Type B pancreatic cell (in vitro differentiated cells): ENCODE measurements at regions not wholly inside any gene's neighbourhood (a gene's known extent, or its start where the extent isn't known, plus 50 kb on each side); places are given as distances from the start of the nearest gene placed in this dataset.

ENCODE experiments used
- DNase-seq: peaks from one replicate; pipeline ENCODE4 v3.0.0; 2021; ENCODE audit warnings: mixed read lengths; ENCODE audit not compliant: unreplicated experiment; ENCODE audit errors: extremely low spot score
- H3K27ac Mint-ChIP-seq: 2 replicates; pipeline ENCODE4 v1.8.0; 2021; ENCODE audit warnings: mild to moderate bottlenecking, mixed read lengths
- H3K27me3 Mint-ChIP-seq: 2 replicates; pipeline ENCODE4 v1.8.0; 2021; ENCODE audit warnings: mixed read lengths
- H3K36me3 Mint-ChIP-seq: 2 replicates; pipeline ENCODE4 v1.8.0; 2021; ENCODE audit warnings: mixed read lengths
- H3K4me1 Mint-ChIP-seq: one replicate; pipeline ENCODE4 v1.8.0; 2021; ENCODE audit warnings: mixed read lengths; ENCODE audit not compliant: unreplicated experiment
- H3K4me3 Mint-ChIP-seq: 2 replicates; pipeline ENCODE4 v1.8.0; 2021; ENCODE audit warnings: mild to moderate bottlenecking, mixed read lengths
- H3K9me3 Mint-ChIP-seq: 2 replicates; pipeline ENCODE4 v1.8.0; 2021; ENCODE audit warnings: mixed read lengths
- CTCF ChIP-seq: fragments of 200-600 bp; sonication (generic); conservative IDR thresholded peaks from 2 replicates; pipeline ENCODE4 v1.5.0; 2021; ENCODE audit warnings: antibody characterized with exemption, mild to moderate bottlenecking

- H3K27me3 Mint-ChIP-seq, result no peaks in the 10 kb centered on the region
- DNase-seq, result no peak
- H3K9me3 Mint-ChIP-seq, result no peaks in the 10 kb centered on the region
- H3K4me1 Mint-ChIP-seq, result peaks cover 5% of the 10 kb centered on the region
- TF ChIP-seq CTCF, result no peak
- H3K27ac Mint-ChIP-seq, result no peak overlapping the region
- H3K4me3 Mint-ChIP-seq, result no peak overlapping the region
- no peaks in the 10 kb centered on the region for H3K36me3 Mint-ChIP-seq
These were observed 108.1 kb upstream of the FBXL7 start for GRCh38 chr5:15391704-15392397.

DNA sequence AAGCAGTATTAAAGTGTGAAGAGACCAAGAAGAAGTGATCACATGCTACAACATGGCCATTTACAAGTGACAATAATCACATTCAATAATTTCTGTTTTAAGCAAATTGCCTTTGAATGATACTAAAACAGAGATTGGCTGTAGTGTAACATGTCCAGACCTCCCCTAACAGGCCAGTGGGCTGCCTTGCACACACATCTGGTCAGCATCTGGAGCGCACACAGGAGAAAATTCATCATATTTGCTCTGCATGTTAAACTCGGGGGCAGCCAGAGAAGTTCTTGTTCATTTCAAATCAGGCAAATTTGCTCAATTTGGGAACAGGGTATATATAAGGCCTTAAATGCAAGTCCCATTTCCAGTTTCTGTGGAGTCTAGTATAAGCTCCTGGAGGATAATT is 111.1 kb upstream of the FBXL7 start:
- H3K36me3 Mint-ChIP-seq, result no peaks in the 10 kb centered on the region
- DNase-seq, result no peak
- TF ChIP-seq CTCF, result no peak
- H3K9me3 Mint-ChIP-seq, result no peaks in the 10 kb centered on the region
- no peak overlapping the region for H3K27ac Mint-ChIP-seq
- H3K4me3 Mint-ChIP-seq, result no peak overlapping the region
- peaks cover 5% of the 10 kb centered on the region for H3K4me1 Mint-ChIP-seq
- no peaks in the 10 kb centered on the region for H3K27me3 Mint-ChIP-seq

DNA sequence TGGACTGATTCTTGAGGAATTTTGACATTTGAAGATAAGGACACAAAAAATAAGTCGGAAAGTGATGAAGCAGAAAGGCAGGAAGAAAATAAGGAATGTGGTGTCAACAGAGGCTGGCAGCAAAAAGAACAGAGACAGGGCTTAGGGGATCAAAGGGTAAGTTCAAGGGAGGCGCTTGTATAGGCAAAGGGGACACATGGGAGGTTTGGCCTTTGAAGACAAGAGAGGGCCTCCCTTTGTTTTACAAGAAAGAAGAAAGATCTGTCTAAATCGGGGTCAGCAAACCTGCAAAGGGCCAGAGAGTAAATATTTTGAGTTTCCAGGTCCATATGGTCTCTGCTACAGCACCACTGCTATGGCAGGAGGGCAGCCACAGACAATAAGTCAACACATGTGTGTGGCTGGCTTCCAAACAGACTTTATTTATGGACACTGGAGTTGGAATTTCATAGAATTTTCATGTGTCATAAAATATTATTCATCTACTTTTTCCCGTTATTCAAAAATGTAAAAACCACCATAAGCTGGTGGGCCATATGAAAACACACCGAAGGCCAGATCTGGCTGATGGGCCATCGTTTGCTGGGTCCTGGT is 112.0 kb upstream of the FBXL7 start:
- no peaks in the 10 kb centered on the region for H3K27me3 Mint-ChIP-seq
- no peak overlapping the region for H3K4me3 Mint-ChIP-seq

DNA sequence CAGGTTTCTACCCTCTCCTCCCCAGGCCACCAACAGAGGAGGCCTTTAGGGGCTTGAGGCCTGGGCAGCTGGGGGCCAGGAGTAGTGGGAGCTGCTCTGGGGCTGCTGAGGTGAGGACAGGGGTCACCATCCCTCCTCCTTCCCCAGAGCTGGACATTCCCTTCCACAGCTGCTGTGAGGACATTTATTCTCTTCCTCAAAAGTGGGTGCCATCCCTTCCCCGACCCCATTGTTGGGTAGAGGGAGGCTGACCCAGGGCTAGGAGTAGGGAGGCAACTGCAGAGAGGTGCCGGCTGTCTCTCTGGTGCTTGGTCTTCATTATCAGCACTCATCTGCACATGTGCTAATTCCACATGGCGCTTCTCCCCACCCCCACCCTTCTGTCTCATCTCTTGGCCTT is 113.9 kb upstream of the FBXL7 start:
- Mint-ChIP-seq H3K27ac (no peak overlapping the region), H3K4me1 (peaks cover 5% of the 10 kb centered on the region), H3K27me3 (no peaks in the 10 kb centered on the region), H3K9me3 (no peaks in the 10 kb centered on the region), H3K36me3 (no peaks in the 10 kb centered on the region), H3K4me3 (no peak overlapping the region)
- no peak for TF ChIP-seq CTCF
- no peak for DNase-seq

More for the DNA sequence above, 112.0 kb upstream of the FBXL7 start:
- no peaks in the 10 kb centered on the region for H3K36me3 Mint-ChIP-seq
- no peak for TF ChIP-seq CTCF
- H3K9me3 Mint-ChIP-seq, result no peaks in the 10 kb centered on the region
- DNase-seq, result no peak
- H3K27ac Mint-ChIP-seq, result no peak overlapping the region
- H3K4me1 Mint-ChIP-seq, result peaks cover 5% of the 10 kb centered on the region

GRCh38 chr5:15385553-15385952 is 114.4 kb upstream of the FBXL7 start:
- H3K9me3 Mint-ChIP-seq, result no peaks in the 10 kb centered on the region
- DNase-seq, result no peak
- no peak overlapping the region for H3K4me3 Mint-ChIP-seq
- H3K27me3 Mint-ChIP-seq, result no peaks in the 10 kb centered on the region
- H3K27ac Mint-ChIP-seq, result no peak overlapping the region
- H3K36me3 Mint-ChIP-seq, result no peaks in the 10 kb centered on the region
- TF ChIP-seq CTCF, result no peak
- peaks cover 5% of the 10 kb centered on the region for H3K4me1 Mint-ChIP-seq
